GM23248 (cell line): ENCODE measurements at regions not wholly inside any gene's neighbourhood (a gene's known extent, or its start where the extent isn't known, plus 50 kb on each side); places are given as distances from the start of the nearest gene placed in this dataset.
"Not testable (repeated sequence)": the region's sequence is repeated elsewhere in the genome, so short reads cannot be mapped to it uniquely, and the experiment has no call there.

Experiments used
- DNase-seq: peaks from one replicate; pipeline ENCODE4 v3.0.0-alpha.2; 2015
- H2AFZ ChIP-seq: fragments of 200-600 bp; sonication (generic); 2 replicates; pipeline ENCODE4 v1.6.1; 2016; ENCODE audit warnings: antibody characterized with exemption
- H3F3A ChIP-seq: fragments of 200-600 bp; sonication (generic); 2 replicates; pipeline ENCODE4 v1.6.1; 2016; ENCODE audit warnings: mild to moderate bottlenecking, antibody characterized with exemption, mixed run types; ENCODE audit not compliant: insufficient read depth
- H3K27ac ChIP-seq: fragments of 200-600 bp; sonication (generic); 2 replicates; pipeline ENCODE4 v1.5.1; 2016; ENCODE audit warnings: mild to moderate bottlenecking
- H3K27me3 ChIP-seq: fragments of 200-600 bp; sonication (generic); replicated peaks from 2 replicates; pipeline ENCODE4 v1.6.1; 2016; ENCODE audit warnings: mild to moderate bottlenecking; ENCODE audit not compliant: insufficient read depth
- H3K36me3 ChIP-seq: fragments of 200-600 bp; sonication (generic); 2 replicates; pipeline ENCODE4 v1.6.1; 2016; ENCODE audit warnings: low read depth, mild to moderate bottlenecking
- H3K4me1 ChIP-seq: fragments of 200-600 bp; sonication (generic); 2 replicates; pipeline ENCODE4 v1.6.1; 2016; ENCODE audit warnings: mild to moderate bottlenecking; ENCODE audit not compliant: insufficient read depth
- H3K4me2 ChIP-seq: fragments of 200-600 bp; sonication (generic); one replicate; pipeline ENCODE4 v1.6.1; 2016; ENCODE audit warnings: mild to moderate bottlenecking; ENCODE audit not compliant: unreplicated experiment
- H3K4me3 ChIP-seq: fragments of 200-600 bp; sonication (generic); 2 replicates; pipeline ENCODE4 v1.5.1; 2016; ENCODE audit warnings: mild to moderate bottlenecking
- H3K79me2 ChIP-seq: fragments of 200-600 bp; sonication (generic); 2 replicates; pipeline ENCODE4 v1.6.1; 2016; ENCODE audit warnings: mild to moderate bottlenecking; ENCODE audit not compliant: insufficient read depth
- H3K9ac ChIP-seq: fragments of 200-600 bp; sonication (generic); 2 replicates; pipeline ENCODE4 v1.6.1; 2016; ENCODE audit warnings: mild to moderate bottlenecking
- H3K9me2 ChIP-seq: fragments of 200-600 bp; sonication (generic); 2 replicates; pipeline ENCODE4 v1.6.1; 2016; ENCODE audit warnings: mixed run types, mild to moderate bottlenecking, moderate library complexity; ENCODE audit not compliant: insufficient read depth
- H3K9me3 ChIP-seq: fragments of 200-600 bp; sonication (generic); one replicate; pipeline ENCODE4 v1.6.1; 2017; ENCODE audit warnings: low read depth
- H4K20me1 ChIP-seq: fragments of 200-600 bp; sonication (generic); 2 replicates; pipeline ENCODE4 v1.6.0; 2016; ENCODE audit not compliant: insufficient read depth
- EZH2 ChIP-seq: fragments of 200-600 bp; sonication (generic); IDR thresholded peaks from 2 replicates; pipeline ENCODE4 v1.6.1; 2018; ENCODE audit warnings: antibody characterized with exemption, mild to moderate bottlenecking; ENCODE audit not compliant: insufficient read depth, poor library complexity, severe bottlenecking
- EZH2phosphoT487 ChIP-seq: fragments of 200-600 bp; sonication (generic); IDR thresholded peaks from 2 replicates; pipeline ENCODE4 v1.6.1; 2018; ENCODE audit warnings: antibody characterized with exemption, moderate library complexity, mild to moderate bottlenecking, low read depth; ENCODE audit not compliant: insufficient read depth
- WGBS, 2 experiments: methylation state at CpG; one replicate each; pipeline ENCODE4 v1.1.6; 2015 to 2017; ENCODE audit warnings: low lambda C conversion rate in 2 of 2, low coverage in 1 of 2; ENCODE audit errors: missing lambda C conversion rate in 2 of 2; 5-methylcytosine and 5-hydroxymethylcytosine counted together
- in situ Hi-C: fragments of 300-500 bp; cut with MboI; formaldehyde crosslinking; loops from 2 replicates; pipeline ENCODE4 v1.15.0; 2020

GRCh38 chr6:115873901-115874300 lies 186.8 kb downstream of the FRK start:
- Histone ChIP-seq H3K4me1 (no peaks in the 10 kb centered on the region), H3K9me3 (no peaks in the 10 kb centered on the region), H3K27ac (no peak overlapping the region), H2AFZ (no peak overlapping the region), H3K4me2 (no peak overlapping the region), H3K9me2 (no peaks in the 10 kb centered on the region), H3F3A (no peaks in the 10 kb centered on the region), H3K27me3 (no peaks in the 10 kb centered on the region), H3K79me2 (no peaks in the 10 kb centered on the region), H3K36me3 (no peaks in the 10 kb centered on the region), H4K20me1 (no peaks in the 10 kb centered on the region), H3K9ac (no peak overlapping the region), H3K4me3 (no peak overlapping the region)
- in situ Hi-C loops, result no loop called here
- 25 to 31% methylated on average over 1 of the region's 1 CpG for WGBS, 2 experiments
- no peak for DNase-seq
- TF ChIP-seq EZH2phosphoT487 (no peak), EZH2 (no peak)

GRCh38 chr6:115870464-115870863 lies 190.2 kb downstream of the FRK start:
- no peak overlapping the region for H3K9ac ChIP-seq
- no peaks in the 10 kb centered on the region for H3K79me2 ChIP-seq
- no peak overlapping the region for H3K4me3 ChIP-seq
- no peak overlapping the region for H3K4me2 ChIP-seq
- H3K9me3 ChIP-seq, result no peaks in the 10 kb centered on the region
- in situ Hi-C loops, result no loop called here
- WGBS, 2 experiments, result 23 to 26% methylated on average over 4 of the region's 4 CpGs
- no peaks in the 10 kb centered on the region for H3K4me1 ChIP-seq
- TF ChIP-seq EZH2, result no peak
- TF ChIP-seq EZH2phosphoT487, result no peak
- no peaks in the 10 kb centered on the region for H4K20me1 ChIP-seq
- no peaks in the 10 kb centered on the region for H3F3A ChIP-seq
- DNase-seq, result no peak
- no peaks in the 10 kb centered on the region for H3K27me3 ChIP-seq
- H3K9me2 ChIP-seq, result no peaks in the 10 kb centered on the region
- H3K27ac ChIP-seq, result no peak overlapping the region
- H3K36me3 ChIP-seq, result no peaks in the 10 kb centered on the region
- no peak overlapping the region for H2AFZ ChIP-seq

- no peaks in the 10 kb centered on the region for H3K9me2 ChIP-seq
- no peaks in the 10 kb centered on the region for H3F3A ChIP-seq
- no peaks in the 10 kb centered on the region for H3K9me3 ChIP-seq
- H3K9ac ChIP-seq, result no peak overlapping the region
- no peak overlapping the region for H2AFZ ChIP-seq
- no peaks in the 10 kb centered on the region for H4K20me1 ChIP-seq
- no peak overlapping the region for H3K4me2 ChIP-seq
- H3K79me2 ChIP-seq, result no peaks in the 10 kb centered on the region
- 29 to 31% methylated on average over 2 of the region's 2 CpGs for WGBS, 2 experiments
- no peak overlapping the region for H3K4me3 ChIP-seq
- H3K27me3 ChIP-seq, result no peaks in the 10 kb centered on the region
- TF ChIP-seq EZH2phosphoT487 (no peak), EZH2 (no peak)
- no peaks in the 10 kb centered on the region for H3K4me1 ChIP-seq
- in situ Hi-C loops, result no loop called here
- no peaks in the 10 kb centered on the region for H3K36me3 ChIP-seq
- DNase-seq, result no peak
- no peak overlapping the region for H3K27ac ChIP-seq
Measured at GRCh38 chr6:115865914-115866313, 194.8 kb downstream of the FRK start.

- Histone ChIP-seq H3F3A (no peaks in the 10 kb centered on the region), H2AFZ (no peak overlapping the region), H4K20me1 (no peaks in the 10 kb centered on the region), H3K27me3 (no peaks in the 10 kb centered on the region), H3K9me3 (no peaks in the 10 kb centered on the region), H3K36me3 (no peaks in the 10 kb centered on the region), H3K4me3 (no peak overlapping the region), H3K4me2 (no peak overlapping the region), H3K79me2 (no peaks in the 10 kb centered on the region), H3K9me2 (no peaks in the 10 kb centered on the region), H3K9ac (no peak overlapping the region), H3K27ac (no peak overlapping the region), H3K4me1 (no peaks in the 10 kb centered on the region)
- in situ Hi-C loops, result no loop called here
- no peak for TF ChIP-seq EZH2phosphoT487
- no peak for TF ChIP-seq EZH2
- DNase-seq, result no peak
Measured at GRCh38 chr6:115863211-115863610, 197.5 kb downstream of the FRK start.

- H3K36me3 ChIP-seq, H3F3A ChIP-seq, H2AFZ ChIP-seq, H3K9me2 ChIP-seq, H3K27ac ChIP-seq, H3K79me2 ChIP-seq, H3K4me3 ChIP-seq, DNase-seq, H3K9me3 ChIP-seq, H3K9ac ChIP-seq, H4K20me1 ChIP-seq, H3K4me1 ChIP-seq, H3K27me3 ChIP-seq, in situ Hi-C loops, H3K4me2 ChIP-seq: not testable (repeated sequence)
- 2 to 8% methylated on average over 2 of the region's 2 CpGs for WGBS, 2 experiments
Measured at GRCh38 chr6:115861658-115862057, 199.0 kb downstream of the FRK start.

GRCh38 chr6:115859577-115859976 lies 201.1 kb downstream of the FRK start:
- H3K36me3 ChIP-seq, H3K27me3 ChIP-seq, H3F3A ChIP-seq, H3K4me1 ChIP-seq, H3K9me2 ChIP-seq, DNase-seq, H3K4me2 ChIP-seq, H3K27ac ChIP-seq, H3K4me3 ChIP-seq, in situ Hi-C loops, H3K9ac ChIP-seq, H3K79me2 ChIP-seq, H3K9me3 ChIP-seq, H4K20me1 ChIP-seq, H2AFZ ChIP-seq: not testable (repeated sequence)
- WGBS, 2 experiments, result 39 to 46% methylated on average over 2 of the region's 2 CpGs
